BE2C (cell line): ENCODE measurements at regions not wholly inside any gene's neighbourhood (a gene's known extent, or its start where the extent isn't known, plus 50 kb on each side); places are given as distances from the start of the nearest gene placed in this dataset.

Experiments
- DNase-seq: peaks from one replicate; pipeline ENCODE4 v3.0.0-alpha.2; 2020
- H3K27me3 ChIP-seq: fragments of 250-450 bp; sonication (Bioruptor Pico); 2 replicates; pipeline ENCODE4 v1.5.1; 2020; ENCODE audit warnings: mild to moderate bottlenecking
- H3K36me3 ChIP-seq: fragments of 250-450 bp; sonication (Bioruptor Pico); 2 replicates; pipeline ENCODE4 v1.5.1; 2020; ENCODE audit warnings: mild to moderate bottlenecking
- H3K4me1 ChIP-seq: fragments of 250-450 bp; sonication (Bioruptor Pico); 2 replicates; pipeline ENCODE4 v1.5.1; 2020
- H3K4me3 ChIP-seq: 2 replicates; pipeline ENCODE4 v1.5.1; 2011; ENCODE audit warnings: low read depth, low read length
- H3K9me3 ChIP-seq: fragments of 250-450 bp; sonication (Bioruptor Pico); 2 replicates; pipeline ENCODE4 v1.5.1; 2020
- CTCF ChIP-seq: IDR thresholded peaks from 2 replicates; pipeline ENCODE4 v1.5.1; 2012; ENCODE audit warnings: mild to moderate bottlenecking, low read depth, low read length

- Histone ChIP-seq H3K9me3 (no peaks in the 10 kb centered on the region), H3K36me3 (no peaks in the 10 kb centered on the region), H3K4me1 (no peaks in the 10 kb centered on the region), H3K27me3 (peaks cover 7% of the 10 kb centered on the region), H3K4me3 (no peak overlapping the region)
- DNase-seq: no peak
- TF ChIP-seq CTCF: no peak
These were observed 67.2 kb upstream of the CAMK2D start for GRCh38 chr4:113828702-113829101.

- no peak for TF ChIP-seq CTCF
- Histone ChIP-seq H3K36me3 (no peaks in the 10 kb centered on the region), H3K9me3 (no peaks in the 10 kb centered on the region), H3K4me1 (no peaks in the 10 kb centered on the region), H3K4me3 (no peak overlapping the region), H3K27me3 (peaks cover 11% of the 10 kb centered on the region)
- no peak for DNase-seq
These were observed 65.7 kb upstream of the CAMK2D start for GRCh38 chr4:113827285-113827684.

GRCh38 chr4:113826421-113826820 is 64.9 kb upstream of the CAMK2D start:
- no peak for TF ChIP-seq CTCF
- no peaks in the 10 kb centered on the region for H3K4me1 ChIP-seq
- no peaks in the 10 kb centered on the region for H3K9me3 ChIP-seq
- DNase-seq: no peak
- H3K27me3 ChIP-seq: peaks cover 11% of the 10 kb centered on the region
- H3K36me3 ChIP-seq: no peaks in the 10 kb centered on the region
- no peak overlapping the region for H3K4me3 ChIP-seq

GRCh38 chr4:113825272-113825671 is 63.7 kb upstream of the CAMK2D start:
- Histone ChIP-seq H3K4me3 (no peak overlapping the region), H3K36me3 (no peaks in the 10 kb centered on the region), H3K4me1 (no peaks in the 10 kb centered on the region), H3K9me3 (no peaks in the 10 kb centered on the region), H3K27me3 (peaks cover 11% of the 10 kb centered on the region)
- DNase-seq: no peak
- TF ChIP-seq CTCF: no peak

- no peak for TF ChIP-seq CTCF
- no peak overlapping the region for H3K4me3 ChIP-seq
- H3K4me1 ChIP-seq: no peaks in the 10 kb centered on the region
- no peaks in the 10 kb centered on the region for H3K36me3 ChIP-seq
- H3K9me3 ChIP-seq: no peaks in the 10 kb centered on the region
- peaks cover 10% of the 10 kb centered on the region for H3K27me3 ChIP-seq
- no peak for DNase-seq
These were observed 62.9 kb upstream of the CAMK2D start for GRCh38 chr4:113824396-113824795.

- no peaks in the 10 kb centered on the region for H3K4me1 ChIP-seq
- no peak for DNase-seq
- H3K4me3 ChIP-seq: no peak overlapping the region
- no peak for TF ChIP-seq CTCF
- H3K36me3 ChIP-seq: no peaks in the 10 kb centered on the region
- no peaks in the 10 kb centered on the region for H3K9me3 ChIP-seq
- peaks cover 7% of the 10 kb centered on the region for H3K27me3 ChIP-seq
These were observed 61.7 kb upstream of the CAMK2D start for GRCh38 chr4:113823291-113823659.
